Activated T-cell treated with anti-CD3 and anti-CD28 coated beads, Interleukin-2, amount 50 U/mL, for 24 hours (primary cell): ENCODE measurements at regions not wholly inside any gene's neighbourhood (a gene's known extent, or its start where the extent isn't known, plus 50 kb on each side); places are given as distances from the start of the nearest gene placed in this dataset.
"Not testable (repeated sequence)": the region's sequence is repeated elsewhere in the genome, so short reads cannot be mapped to it uniquely, and the experiment has no call there.

Experiments used
- DNase-seq: peaks from one replicate; pipeline ENCODE4 v3.0.0-alpha.2; 2020
- H3K27ac Mint-ChIP-seq: 2 replicates; pipeline ENCODE4 v1.8.0; 2020; ENCODE audit warnings: mild to moderate bottlenecking, mixed read lengths
- H3K27me3 Mint-ChIP-seq: 2 replicates; pipeline ENCODE4 v1.8.0; 2020; ENCODE audit warnings: mixed read lengths
- H3K36me3 Mint-ChIP-seq: 2 replicates; pipeline ENCODE4 v1.8.0; 2020; ENCODE audit warnings: low read depth, mixed read lengths
- H3K4me1 Mint-ChIP-seq: 2 replicates; pipeline ENCODE4 v1.8.0; 2020; ENCODE audit warnings: low read depth, mixed read lengths
- H3K4me3 Mint-ChIP-seq: 2 replicates; pipeline ENCODE4 v1.8.0; 2020; ENCODE audit warnings: mild to moderate bottlenecking, moderate library complexity, mixed read lengths
- H3K9me3 Mint-ChIP-seq: 2 replicates; pipeline ENCODE4 v1.8.0; 2020; ENCODE audit warnings: mixed read lengths

DNA sequence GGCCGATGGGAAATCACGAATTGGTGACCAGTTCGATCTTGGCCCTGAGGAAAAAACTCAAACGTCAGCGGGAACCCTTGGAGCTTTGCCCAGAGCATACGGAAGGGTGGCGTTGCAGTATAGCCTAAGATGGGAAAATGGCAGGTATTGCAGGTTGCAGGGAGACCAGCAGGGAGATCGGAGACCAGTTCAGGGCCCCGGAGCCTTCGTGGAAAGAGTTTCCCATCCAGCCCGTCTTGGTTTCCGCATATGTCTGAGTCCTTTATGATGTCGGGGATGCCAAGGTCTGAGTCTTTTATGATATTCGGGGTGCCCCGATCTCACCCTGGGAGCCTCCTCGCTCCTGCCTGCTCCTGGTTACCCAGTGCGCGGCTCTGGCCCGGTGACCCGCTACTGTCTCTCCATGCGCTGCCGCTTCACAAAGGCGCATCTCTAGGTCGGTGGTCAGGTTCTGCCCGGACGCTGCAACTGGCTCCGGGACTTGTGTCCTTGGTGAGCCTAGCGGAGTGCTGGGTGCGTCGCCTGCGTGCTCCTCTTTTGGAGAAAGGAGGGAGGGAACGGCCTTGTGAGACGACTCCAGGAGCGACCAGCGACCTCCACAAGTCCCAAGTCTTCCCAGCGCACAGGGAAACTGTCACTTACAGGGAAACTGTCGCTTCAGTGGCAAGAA is 94.2 kb downstream of the PRKAB2 start:
- Mint-ChIP-seq H3K4me3 (no peak overlapping the region), H3K4me1 (peaks cover 47% of the 10 kb centered on the region), H3K36me3 (no peaks in the 10 kb centered on the region), H3K9me3 (no peaks in the 10 kb centered on the region), H3K27ac (no peak overlapping the region), H3K27me3 (peaks cover 96% of the 10 kb centered on the region)
- DNase-seq: no peak

DNA sequence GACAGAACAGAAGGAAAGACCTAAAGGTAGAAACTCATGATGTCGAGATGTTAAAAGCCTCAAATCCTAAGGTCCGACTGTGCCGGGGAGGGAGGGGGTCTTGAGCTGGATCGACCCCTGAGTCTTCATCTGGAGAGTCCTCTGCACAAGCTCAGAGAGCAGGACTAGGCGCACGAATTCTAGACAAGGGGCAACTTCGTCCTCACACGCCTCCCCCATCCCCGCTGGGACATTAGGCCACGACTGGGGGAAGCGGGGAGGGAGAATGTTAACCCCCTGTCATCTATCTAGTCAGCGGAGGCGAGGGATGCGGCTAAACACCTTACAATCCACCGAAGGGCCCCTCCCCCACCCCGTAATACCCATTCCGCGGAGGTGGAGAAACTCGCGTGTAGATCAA is 94.7 kb downstream of the PRKAB2 start:
- Mint-ChIP-seq H3K9me3 (no peaks in the 10 kb centered on the region), H3K36me3 (no peaks in the 10 kb centered on the region), H3K27ac (no peak overlapping the region), H3K4me3 (no peak overlapping the region), H3K27me3 (peaks cover 97% of the 10 kb centered on the region), H3K4me1 (peaks cover 47% of the 10 kb centered on the region)
- no peak for DNase-seq

DNA sequence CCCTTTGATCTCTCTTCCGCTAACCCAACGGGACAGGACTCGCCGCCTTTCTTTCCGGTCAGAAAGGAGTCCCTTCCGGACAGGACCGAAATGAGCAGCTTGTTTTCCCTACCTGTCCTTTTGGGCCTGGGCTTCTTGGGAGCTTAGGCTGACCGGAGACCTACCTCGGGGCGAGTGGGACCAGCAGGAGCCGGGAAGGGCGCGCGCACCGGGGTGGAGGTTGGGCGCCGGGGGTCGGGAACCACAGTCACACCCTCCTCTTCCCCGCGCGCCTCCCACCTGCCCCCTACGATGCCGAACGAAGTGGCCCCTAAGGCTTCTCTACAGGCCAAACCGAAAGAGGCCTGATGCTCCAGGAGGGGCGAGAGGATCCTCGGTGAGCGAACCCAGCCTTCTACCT is 95.2 kb downstream of the PRKAB2 start:
- H3K27ac Mint-ChIP-seq: no peak overlapping the region
- no peak for DNase-seq
- H3K4me1 Mint-ChIP-seq: peaks cover 43% of the 10 kb centered on the region
- no peak overlapping the region for H3K4me3 Mint-ChIP-seq
- H3K36me3 Mint-ChIP-seq: no peaks in the 10 kb centered on the region
- no peaks in the 10 kb centered on the region for H3K9me3 Mint-ChIP-seq
- H3K27me3 Mint-ChIP-seq: peaks cover 97% of the 10 kb centered on the region

DNA sequence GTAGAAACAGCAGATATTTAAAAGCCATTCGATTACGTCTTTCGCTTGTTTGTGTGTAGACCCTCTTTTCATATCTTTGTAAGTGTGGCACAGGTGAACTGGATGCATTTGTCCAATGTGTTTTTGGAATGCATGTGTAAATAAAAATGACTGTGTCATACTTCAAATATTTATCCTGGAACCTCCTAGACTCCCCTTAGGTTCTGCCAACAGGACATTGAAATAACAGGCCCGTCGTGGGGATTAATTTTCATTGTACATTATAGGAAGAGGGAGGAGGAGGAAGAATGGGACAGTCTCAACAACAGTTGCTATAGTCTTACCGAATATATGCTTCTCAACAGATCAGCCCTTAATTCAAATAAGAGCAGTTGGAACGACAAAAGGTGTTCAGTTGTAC is 95.8 kb downstream of the PRKAB2 start:
- no peak overlapping the region for H3K4me3 Mint-ChIP-seq
- H3K4me1 Mint-ChIP-seq: peaks cover 43% of the 10 kb centered on the region
- H3K9me3 Mint-ChIP-seq: no peaks in the 10 kb centered on the region
- peaks cover 97% of the 10 kb centered on the region for H3K27me3 Mint-ChIP-seq
- no peaks in the 10 kb centered on the region for H3K36me3 Mint-ChIP-seq
- H3K27ac Mint-ChIP-seq: no peak overlapping the region
- DNase-seq: no peak

DNA sequence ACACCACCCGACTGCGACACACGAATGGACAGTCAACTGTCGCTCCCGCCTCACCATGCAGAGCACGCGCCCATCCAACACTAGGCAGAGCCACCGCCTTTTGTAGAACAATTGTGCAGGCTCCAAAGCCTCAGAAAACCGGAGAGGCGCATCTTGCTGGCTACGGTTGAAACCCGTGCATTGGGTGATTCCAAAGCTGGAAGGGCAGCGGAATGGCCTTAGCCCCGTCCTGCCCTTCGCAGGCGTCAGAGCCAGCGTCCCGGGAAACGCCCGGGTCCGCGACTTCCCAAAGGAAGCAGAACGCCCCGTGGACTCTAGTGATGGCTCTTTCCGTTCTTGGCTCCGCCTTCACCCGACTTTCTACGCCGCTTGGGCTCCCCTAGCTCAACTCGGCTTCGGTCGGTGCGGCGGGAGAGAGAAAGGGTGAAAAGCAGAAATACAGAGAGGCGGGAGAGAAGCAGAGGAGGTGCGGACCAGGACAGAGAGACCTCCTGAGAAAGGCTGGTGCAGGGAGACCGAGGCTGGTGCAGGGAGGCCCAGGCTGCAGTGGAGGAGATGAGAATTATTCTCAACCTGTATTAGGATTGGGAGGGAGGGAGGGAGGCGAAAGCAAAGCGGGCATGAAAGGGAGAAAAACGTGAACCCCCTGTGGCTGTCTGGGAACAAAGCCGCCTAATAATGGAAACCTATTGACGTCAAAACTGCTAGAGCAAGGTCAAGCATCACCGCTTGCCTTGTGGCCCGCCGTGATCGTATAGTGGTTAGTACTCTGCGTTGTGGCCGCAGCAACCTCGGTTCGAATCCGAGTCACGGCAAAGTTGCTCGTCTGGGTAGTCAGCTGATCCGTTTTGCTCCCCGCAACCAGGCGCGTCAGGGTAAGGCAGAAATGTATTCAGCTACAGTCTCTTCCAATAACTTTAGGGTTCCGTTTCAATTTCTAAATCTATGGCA is 99.5 kb downstream of the PRKAB2 start:
- H3K9me3 Mint-ChIP-seq: peaks cover 3% of the 10 kb centered on the region
- H3K4me1 Mint-ChIP-seq: peaks cover 25% of the 10 kb centered on the region
- H3K27ac Mint-ChIP-seq: peak overlapping the region; percentile 4
- H3K27me3 Mint-ChIP-seq: peaks cover 74% of the 10 kb centered on the region
- H3K4me3 Mint-ChIP-seq: peak overlapping the region; percentile 80
- H3K36me3 Mint-ChIP-seq: no peaks in the 10 kb centered on the region
- peak; percentile 52 for DNase-seq

DNA sequence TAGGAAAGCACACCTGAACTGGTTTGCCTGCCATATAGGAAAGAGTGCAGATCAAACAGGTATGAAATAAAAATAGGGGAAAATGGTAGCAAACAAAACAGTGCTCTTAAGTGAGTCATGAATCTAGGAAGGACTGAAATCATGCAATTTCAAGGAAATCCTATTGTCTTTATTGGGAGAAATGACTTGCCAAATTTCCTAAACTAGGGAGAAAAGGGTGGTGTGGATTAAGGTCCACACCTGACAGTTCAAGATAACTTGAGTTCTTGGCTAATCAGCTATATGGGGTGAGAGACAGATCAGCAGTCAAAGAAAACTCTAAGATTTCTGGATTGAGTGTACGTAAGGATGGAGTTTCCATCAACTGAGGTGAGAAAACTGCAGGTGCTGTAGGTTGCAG is 101.1 kb downstream of the PRKAB2 start:
- Mint-ChIP-seq H3K27me3 (peaks cover 62% of the 10 kb centered on the region), H3K27ac (no peak overlapping the region), H3K36me3 (no peaks in the 10 kb centered on the region), H3K4me3 (no peak overlapping the region), H3K4me1 (peaks cover 25% of the 10 kb centered on the region), H3K9me3 (peaks cover 3% of the 10 kb centered on the region)
- no peak for DNase-seq

GRCh38 chr1:147062956-147063355 is 109.3 kb downstream of the PRKAB2 start:
- H3K4me1 Mint-ChIP-seq: no peaks in the 10 kb centered on the region
- peaks cover 6% of the 10 kb centered on the region for H3K9me3 Mint-ChIP-seq
- no peak for DNase-seq
- no peaks in the 10 kb centered on the region for H3K36me3 Mint-ChIP-seq
- H3K4me3 Mint-ChIP-seq: no peak overlapping the region
- peaks cover 30% of the 10 kb centered on the region for H3K27me3 Mint-ChIP-seq
- no peak overlapping the region for H3K27ac Mint-ChIP-seq

- not testable (repeated sequence) for DNase-seq, H3K4me1 Mint-ChIP-seq, H3K27ac Mint-ChIP-seq, H3K36me3 Mint-ChIP-seq, H3K4me3 Mint-ChIP-seq
- Mint-ChIP-seq H3K9me3 (peaks cover 11% of the 10 kb centered on the region), H3K27me3 (peaks cover 30% of the 10 kb centered on the region)
Observed at GRCh38 chr1:147061880-147062279, 110.4 kb downstream of the PRKAB2 start.

- Mint-ChIP-seq H3K36me3 (no peaks in the 10 kb centered on the region), H3K27ac (no peak overlapping the region), H3K4me3 (no peak overlapping the region), H3K9me3 (peaks cover 5% of the 10 kb centered on the region), H3K27me3 (peaks cover 6% of the 10 kb centered on the region), H3K4me1 (peaks cover 3% of the 10 kb centered on the region)
- no peak for DNase-seq
Observed at GRCh38 chr1:147053269-147053668, 115.1 kb downstream of the NBPF12 start.

DNA sequence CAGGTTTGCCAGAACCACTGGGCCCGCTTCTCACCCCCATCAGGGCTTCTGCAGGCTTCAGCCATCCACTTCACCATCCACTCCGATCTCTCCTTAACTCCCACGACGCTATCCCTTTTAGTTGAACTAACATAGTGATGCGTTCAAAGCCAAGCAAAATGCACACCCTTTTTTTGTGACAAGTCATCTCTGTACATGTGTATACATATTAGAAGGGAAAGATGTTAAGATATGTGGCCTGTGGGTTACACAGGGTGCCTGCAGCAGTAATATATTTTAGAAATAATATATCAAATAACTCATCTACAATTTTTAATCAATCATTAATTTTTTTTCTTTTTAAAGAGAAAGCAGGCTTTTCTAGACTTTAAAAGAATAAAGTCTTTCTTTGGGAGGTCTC is 114.6 kb downstream of the NBPF12 start:
- H3K27ac Mint-ChIP-seq: no peak overlapping the region

DNA sequence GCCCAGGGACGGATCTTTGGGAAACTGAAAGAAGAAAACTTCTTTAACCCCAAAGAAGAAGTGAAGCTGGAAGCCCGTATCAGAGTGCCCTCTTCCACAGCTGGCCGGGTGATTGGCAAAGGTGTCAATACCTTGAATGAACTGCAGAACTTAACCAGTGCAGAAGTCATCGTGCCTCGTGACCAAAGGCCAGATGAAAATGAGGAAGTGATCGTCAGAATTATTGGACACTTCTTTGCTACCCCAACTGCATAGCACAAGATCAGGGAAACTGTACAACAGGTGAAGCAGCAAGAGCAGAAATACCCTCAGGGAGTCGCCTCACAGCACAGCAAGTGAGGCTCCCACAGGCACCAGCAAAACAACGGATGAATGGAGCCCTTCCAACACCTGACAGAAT is 114.0 kb downstream of the NBPF12 start:
- Mint-ChIP-seq H3K27ac (no peak overlapping the region), H3K4me3 (no peak overlapping the region), H3K36me3 (no peaks in the 10 kb centered on the region), H3K4me1 (peaks cover 7% of the 10 kb centered on the region), H3K27me3 (peaks cover 6% of the 10 kb centered on the region), H3K9me3 (no peaks in the 10 kb centered on the region)
- DNase-seq: no peak

More for the DNA sequence above, 114.6 kb downstream of the NBPF12 start:
- no peak overlapping the region for H3K4me3 Mint-ChIP-seq
- peaks cover 2% of the 10 kb centered on the region for H3K9me3 Mint-ChIP-seq
- H3K4me1 Mint-ChIP-seq: peaks cover 5% of the 10 kb centered on the region
- H3K27me3 Mint-ChIP-seq: peaks cover 6% of the 10 kb centered on the region
- H3K36me3 Mint-ChIP-seq: no peaks in the 10 kb centered on the region
- no peak for DNase-seq

DNA sequence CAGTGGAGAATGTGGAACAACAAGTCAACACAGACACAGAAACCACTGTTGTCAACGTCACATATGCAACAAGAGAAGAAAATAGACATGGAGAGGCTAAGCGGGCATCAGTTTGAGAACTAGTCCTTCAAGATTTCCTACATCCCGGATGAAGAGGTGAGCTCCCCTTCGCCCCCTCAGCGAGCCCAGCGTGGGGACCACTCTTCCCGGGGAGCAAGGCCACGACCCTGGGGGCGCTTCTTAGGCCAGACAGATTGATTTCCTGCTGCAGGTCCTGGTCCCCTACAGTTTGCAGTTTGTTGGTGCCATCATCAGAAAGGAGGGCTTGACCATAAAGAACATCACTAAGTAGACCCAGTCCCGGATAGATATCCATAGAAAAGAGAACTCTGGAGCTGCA is 113.0 kb downstream of the NBPF12 start:
- H3K4me1 Mint-ChIP-seq: peaks cover 17% of the 10 kb centered on the region
- H3K27ac Mint-ChIP-seq: no peak overlapping the region
- no peak for DNase-seq

DNA sequence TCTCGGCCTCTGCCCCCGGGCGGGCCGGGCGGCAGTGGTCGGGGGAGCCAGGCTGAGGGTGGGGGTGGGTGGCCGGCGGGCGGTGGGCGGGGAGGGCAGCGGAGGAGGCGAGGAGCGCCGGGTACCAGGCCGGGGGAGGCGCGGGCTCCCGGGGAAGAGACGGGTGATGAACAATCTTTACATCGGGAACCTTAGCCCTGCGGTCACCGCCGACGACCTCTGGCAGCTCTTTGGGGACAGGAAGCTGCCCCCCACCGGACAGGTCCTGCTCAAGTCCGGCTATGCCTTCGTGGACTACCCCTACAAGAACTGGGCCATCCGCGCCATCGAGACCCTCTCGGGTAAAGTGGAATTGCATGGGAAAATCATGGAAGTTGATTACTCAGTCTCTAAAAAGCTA is 112.5 kb downstream of the NBPF12 start:
- Mint-ChIP-seq H3K4me3 (no peak overlapping the region), H3K9me3 (no peaks in the 10 kb centered on the region), H3K36me3 (no peaks in the 10 kb centered on the region), H3K27me3 (peaks cover 4% of the 10 kb centered on the region), H3K27ac (no peak overlapping the region), H3K4me1 (peaks cover 22% of the 10 kb centered on the region)
- no peak for DNase-seq

More for the DNA sequence above, 113.0 kb downstream of the NBPF12 start:
- peaks cover 4% of the 10 kb centered on the region for H3K27me3 Mint-ChIP-seq
- no peak overlapping the region for H3K4me3 Mint-ChIP-seq
- no peaks in the 10 kb centered on the region for H3K36me3 Mint-ChIP-seq
- H3K9me3 Mint-ChIP-seq: no peaks in the 10 kb centered on the region

GRCh38 chr1:147046863-147047394 is 108.8 kb downstream of the NBPF12 start:
- not testable (repeated sequence) for H3K9me3 Mint-ChIP-seq, H3K27me3 Mint-ChIP-seq, DNase-seq, H3K36me3 Mint-ChIP-seq
- Mint-ChIP-seq H3K4me1 (peaks cover 39% of the 10 kb centered on the region), H3K4me3 (peak overlapping the region; percentile 40), H3K27ac (peak overlapping the region; percentile 86)
